NB4 (cell line): ENCODE measurements at regions not wholly inside any gene's neighbourhood (a gene's known extent, or its start where the extent isn't known, plus 50 kb on each side); places are given as distances from the start of the nearest gene placed in this dataset.

Experiments
- DNase-seq: peaks from one replicate; pipeline ENCODE4 v3.0.0; 2010; ENCODE audit warnings: low read depth
- H3K4me3 ChIP-seq: one replicate; pipeline ENCODE4 v1.5.1; 2011; ENCODE audit warnings: mild to moderate bottlenecking, low read depth, low read length, moderate library complexity
- CTCF ChIP-seq: IDR thresholded peaks from one replicate; pipeline ENCODE4 v1.5.1; 2012; ENCODE audit warnings: low read depth, low read length
- MYC ChIP-seq: IDR thresholded peaks from 2 replicates; pipeline ENCODE4 v1.6.1; 2011; ENCODE audit warnings: low read depth, low read length
- POLR2A ChIP-seq: IDR thresholded peaks from 2 replicates; pipeline ENCODE4 v1.6.1; 2011; ENCODE audit warnings: mild to moderate bottlenecking; ENCODE audit not compliant: insufficient read length; ENCODE audit errors: extremely low read depth
- TF ChIP-seq, protein P1 (sequence below): IDR thresholded peaks from 2 replicates; pipeline ENCODE4 v1.6.1; 2011; ENCODE audit warnings: low read depth, low read length

GRCh38 chr13:52949044-52949443 is 79.6 kb upstream of the OLFM4 start:
- peak; percentile 8 for TF ChIP-seq CTCF
- TF ChIP-seq MYC: no peak
- no peak for TF ChIP-seq POLR2A
- TF ChIP-seq, protein P1, sequence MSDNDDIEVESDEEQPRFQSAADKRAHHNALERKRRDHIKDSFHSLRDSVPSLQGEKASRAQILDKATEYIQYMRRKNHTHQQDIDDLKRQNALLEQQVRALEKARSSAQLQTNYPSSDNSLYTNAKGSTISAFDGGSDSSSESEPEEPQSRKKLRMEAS: no peak
- no peak for DNase-seq
- H3K4me3 ChIP-seq: no peak overlapping the region

DNA sequence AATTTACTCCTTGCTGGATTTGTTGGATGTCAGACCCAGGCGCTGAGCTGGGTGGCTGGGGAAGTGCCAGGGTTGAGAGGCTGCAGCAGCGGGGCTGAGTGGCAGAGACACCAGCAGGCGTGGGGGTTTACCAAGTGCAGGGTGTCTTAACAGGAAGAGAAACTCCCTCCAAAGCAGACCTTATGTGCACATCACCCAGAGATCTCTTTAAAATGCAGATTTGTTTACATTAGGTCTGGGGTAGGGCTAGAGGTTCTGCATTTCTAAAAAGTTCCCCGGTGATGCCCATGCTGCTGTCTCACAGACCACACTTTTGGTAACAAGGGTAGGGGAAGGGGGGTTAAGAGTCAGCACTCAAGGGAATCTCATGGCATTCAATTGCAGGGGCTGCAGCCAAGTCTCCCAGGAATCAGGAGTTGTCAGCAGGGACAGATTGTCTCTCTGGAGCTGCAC is 80.7 kb upstream of the OLFM4 start:
- H3K4me3 ChIP-seq: no peak overlapping the region
- TF ChIP-seq CTCF (no peak), MYC (no peak), POLR2A (no peak)
- TF ChIP-seq, protein P1: no peak
- DNase-seq: peak; percentile 14

- no peak for DNase-seq
- no peak overlapping the region for H3K4me3 ChIP-seq
- TF ChIP-seq MYC (no peak), POLR2A (no peak), CTCF (no peak)
- TF ChIP-seq, protein P1: no peak
Measured at GRCh38 chr13:52945348-52945747, 83.3 kb upstream of the OLFM4 start.

DNA sequence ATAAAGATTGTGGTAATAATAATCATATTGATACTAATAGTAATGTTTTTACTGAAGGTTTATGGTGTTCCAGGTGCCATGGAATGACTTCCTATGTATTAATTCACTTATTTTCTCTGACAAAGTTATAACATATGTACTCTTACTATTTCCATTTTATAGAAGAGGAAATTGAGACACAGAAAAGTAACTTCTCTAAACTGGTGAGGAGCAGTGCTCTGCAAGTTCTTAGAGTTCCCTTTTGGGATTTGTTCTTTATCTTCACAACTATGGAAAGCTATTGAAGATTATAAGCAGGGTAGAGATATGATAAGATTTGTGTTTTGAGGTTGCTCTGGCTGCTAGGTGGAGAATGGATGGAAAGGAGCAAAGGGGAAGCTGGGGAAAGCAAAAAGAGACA is 83.9 kb upstream of the OLFM4 start:
- no peak for TF ChIP-seq POLR2A
- TF ChIP-seq, protein P1: no peak
- no peak for TF ChIP-seq CTCF
- TF ChIP-seq MYC: no peak
- no peak for DNase-seq
- no peak overlapping the region for H3K4me3 ChIP-seq

DNA sequence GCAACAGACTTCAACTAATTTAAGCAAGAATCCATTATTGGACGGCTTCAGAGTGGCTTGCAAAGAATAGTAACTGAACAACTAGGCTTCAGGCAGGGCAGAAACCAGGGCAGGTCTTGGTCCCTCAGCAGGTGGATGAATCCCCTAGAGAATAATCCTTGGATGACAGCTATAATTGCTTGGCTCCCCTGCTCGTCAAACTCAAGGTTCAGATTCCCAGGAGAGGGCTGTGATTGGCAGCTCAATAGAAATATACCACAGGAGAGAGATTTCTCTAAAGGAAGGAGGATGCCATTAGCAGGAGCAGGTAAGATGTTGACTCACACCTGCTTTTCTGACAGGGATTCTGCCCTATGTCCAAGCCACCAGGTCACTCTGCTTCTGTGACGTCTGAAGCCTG is 89.6 kb upstream of the PCDH8 start:
- no peak for DNase-seq
- no peak for TF ChIP-seq CTCF
- H3K4me3 ChIP-seq: no peak overlapping the region

GRCh38 chr13:52936806-52937205 is 88.4 kb upstream of the PCDH8 start:
- TF ChIP-seq POLR2A: no peak
- TF ChIP-seq, protein P1: no peak
- TF ChIP-seq MYC: no peak
- no peak for TF ChIP-seq CTCF
- H3K4me3 ChIP-seq: no peak overlapping the region
- DNase-seq: no peak
